Mesenteric fat pad (tissue), 1 donor: ENCODE measurements at regions not wholly inside any gene's neighbourhood (a gene's known extent, or its start where the extent isn't known, plus 50 kb on each side); places are given as distances from the start of the nearest gene placed in this dataset.
"Not testable (repeated sequence)": the region's sequence is repeated elsewhere in the genome, so short reads cannot be mapped to it uniquely, and the experiment has no call there.

Experiments
- DNase-seq: peaks from one replicate; pipeline ENCODE4 v3.0.0-alpha.2; 2020; ENCODE audit warnings: low spot score
- donor health status: DM: yes; HTN: yes; CAD: no.

- no peak for DNase-seq
Observed at GRCh38 chr6:68575765-68576439, 59.2 kb upstream of the ADGRB3 start.

DNA sequence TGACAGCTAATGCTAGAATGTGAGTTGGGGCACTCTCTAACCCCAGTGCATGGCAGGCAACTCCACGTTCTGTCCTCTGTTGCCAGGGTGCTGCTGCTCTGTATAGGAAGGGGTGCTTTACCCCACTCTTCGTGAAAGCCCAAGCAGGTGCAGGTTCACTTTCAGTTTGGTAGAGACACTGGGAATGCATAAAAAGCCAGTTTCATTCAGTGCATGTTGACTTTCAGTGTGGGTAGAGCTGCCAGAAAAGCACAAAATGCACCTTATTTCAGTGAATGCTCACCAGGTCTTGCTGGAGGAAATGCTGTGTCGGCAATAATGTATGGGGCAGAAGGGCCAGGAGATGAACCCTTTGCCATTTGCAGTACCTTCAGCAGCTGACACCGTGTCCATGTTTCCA is 62.1 kb upstream of the ADGRB3 start:
- DNase-seq: no peak

DNA sequence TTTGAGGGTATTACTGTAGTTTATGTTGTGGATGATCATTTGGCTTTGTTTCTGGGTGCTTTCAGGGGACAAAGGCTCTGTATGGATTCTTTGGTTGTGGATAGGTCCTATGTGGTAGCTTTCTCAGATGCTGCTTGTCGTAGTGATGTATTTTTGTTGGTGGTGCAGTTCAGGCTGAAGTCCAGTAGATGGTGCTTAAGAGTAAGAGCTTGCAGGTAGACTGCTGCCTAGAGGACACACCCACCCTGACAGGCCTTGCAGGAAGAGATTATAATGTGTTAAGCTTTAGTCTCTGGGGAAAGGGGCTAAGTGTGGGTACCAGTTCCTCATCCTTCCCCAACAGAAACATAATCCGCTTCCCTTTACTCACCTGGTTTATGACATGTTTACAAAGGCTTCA is 62.6 kb upstream of the ADGRB3 start:
- no peak for DNase-seq

- no peak for DNase-seq
Observed at GRCh38 chr6:68559716-68560115, 75.4 kb upstream of the ADGRB3 start.

- no peak for DNase-seq
Observed at GRCh38 chr6:68559070-68559469, 76.0 kb upstream of the ADGRB3 start.

DNA sequence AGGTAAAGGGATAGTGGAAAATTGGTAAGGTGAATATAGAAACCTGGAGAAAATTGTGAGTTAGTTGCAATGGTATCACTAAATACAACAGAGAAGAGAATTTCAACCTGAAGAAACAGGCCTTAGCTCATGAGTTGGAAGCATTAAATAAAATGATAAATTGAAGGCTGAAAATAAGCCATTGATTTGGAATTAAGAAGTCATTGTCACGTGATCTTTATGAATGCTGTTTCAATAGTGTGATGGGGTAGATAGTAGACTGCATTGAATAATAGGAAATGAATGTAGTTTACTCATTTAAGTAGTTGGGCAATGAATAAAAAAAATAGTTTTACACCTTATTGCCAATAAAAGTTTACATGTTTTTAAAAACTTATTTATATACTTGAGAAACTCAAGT is 88.5 kb upstream of the ADGRB3 start:
- no peak for DNase-seq

GRCh38 chr6:68544450-68544849 is 90.6 kb upstream of the ADGRB3 start:
- DNase-seq: no peak

DNA sequence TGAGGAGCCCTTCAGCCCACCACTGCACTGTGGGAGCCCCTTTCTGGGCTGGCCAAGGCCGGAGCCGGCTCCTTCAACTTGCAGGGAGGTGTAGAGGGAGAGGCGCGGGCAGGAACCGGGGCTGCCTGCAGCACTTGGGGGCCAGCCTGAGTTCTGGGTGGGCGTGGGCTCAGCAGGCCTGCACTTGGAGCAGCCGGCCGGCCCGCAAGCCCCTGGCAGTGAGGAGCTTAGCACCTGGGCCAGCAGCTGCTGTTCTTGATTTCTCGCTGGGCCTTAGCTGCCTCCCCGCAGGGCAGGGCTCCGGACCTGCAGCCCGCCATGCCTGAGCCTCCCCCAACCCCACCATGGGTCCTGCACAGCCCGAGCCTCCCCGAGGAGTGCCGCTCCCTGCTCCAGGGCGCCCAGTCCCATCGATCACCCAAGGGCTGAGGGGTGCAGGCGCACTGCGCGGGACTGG is 101.7 kb upstream of the ADGRB3 start:
- DNase-seq: peak; percentile 83

DNA sequence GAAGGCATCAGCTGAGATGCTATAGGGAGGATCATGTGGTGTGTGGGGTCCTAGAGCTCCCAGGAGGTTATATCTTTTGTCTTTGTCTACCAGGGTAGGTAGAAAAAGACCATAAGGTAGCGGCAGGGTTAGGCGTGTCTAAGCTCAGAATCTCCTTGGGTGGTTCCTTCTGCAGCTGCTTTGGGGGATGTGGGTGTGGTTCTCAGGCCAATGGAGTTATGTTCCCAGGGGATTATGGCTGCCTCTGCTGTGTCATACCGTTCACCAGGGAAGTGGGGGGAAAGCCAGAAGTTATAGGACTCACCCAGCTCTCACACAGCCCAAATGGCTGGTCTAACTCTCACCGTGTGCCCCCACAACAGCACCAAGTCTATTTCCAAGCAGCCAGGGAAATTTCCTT is 107.4 kb upstream of the ADGRB3 start:
- DNase-seq: peak; percentile 45

DNA sequence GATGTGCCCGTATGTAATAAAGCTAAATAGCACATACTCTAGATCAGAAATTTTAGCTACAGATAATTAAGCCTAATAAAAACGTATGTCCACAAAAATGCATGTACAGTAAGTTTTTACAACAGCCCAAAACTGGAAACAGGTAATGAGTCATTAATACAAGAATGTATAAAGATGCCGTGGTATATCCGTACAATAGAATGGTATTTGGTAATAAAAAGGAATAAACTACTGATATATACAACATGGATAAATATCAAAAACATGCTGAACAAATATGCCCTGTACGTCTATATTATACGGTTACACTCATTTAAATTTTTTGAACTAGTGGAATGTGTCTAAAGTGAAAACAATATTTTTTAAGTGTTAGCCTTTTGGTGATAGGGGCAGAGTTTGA is 128.2 kb upstream of the ADGRB3 start:
- DNase-seq: no peak

- no peak for DNase-seq
Observed at GRCh38 chr6:68502946-68503345, 132.1 kb upstream of the ADGRB3 start.

DNA sequence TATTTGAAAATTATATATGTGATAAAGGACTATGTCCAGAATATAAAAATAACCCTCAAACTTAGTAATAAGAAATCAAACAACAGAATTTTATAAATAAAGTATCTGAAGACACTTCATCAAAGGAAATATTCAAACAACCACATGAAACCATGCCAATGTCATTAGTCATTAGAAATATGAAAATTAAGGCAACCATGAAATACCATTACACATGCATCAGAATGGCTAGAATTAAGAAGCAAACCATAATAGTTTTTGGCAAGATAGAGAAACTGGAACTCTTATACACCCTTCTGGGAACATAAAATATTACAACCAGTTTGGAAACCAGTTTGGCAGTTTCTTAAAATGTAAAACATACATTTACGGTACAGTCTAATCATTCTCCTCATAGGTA is 137.2 kb upstream of the ADGRB3 start:
- no peak for DNase-seq

DNA sequence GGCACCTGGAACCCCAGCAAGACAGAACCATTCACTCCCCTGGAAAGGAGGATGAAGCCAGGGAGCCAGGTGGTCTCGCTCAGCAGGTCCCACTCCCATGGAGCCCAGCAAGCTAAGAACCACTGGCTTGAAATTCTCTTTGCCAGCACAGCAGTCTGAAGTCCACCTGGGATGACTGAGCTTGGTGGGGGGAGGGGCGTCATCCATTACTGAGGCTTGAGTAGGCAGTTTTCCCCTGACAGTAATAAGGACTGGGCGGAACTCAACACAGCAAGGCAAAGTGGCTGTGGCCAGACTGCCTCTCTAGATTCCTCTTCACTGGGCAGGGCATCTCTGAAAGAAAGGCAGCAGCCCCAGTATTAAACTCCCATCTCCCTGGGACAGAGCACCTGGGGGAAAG is 140.2 kb upstream of the ADGRB3 start:
- DNase-seq: not testable (repeated sequence)

DNA sequence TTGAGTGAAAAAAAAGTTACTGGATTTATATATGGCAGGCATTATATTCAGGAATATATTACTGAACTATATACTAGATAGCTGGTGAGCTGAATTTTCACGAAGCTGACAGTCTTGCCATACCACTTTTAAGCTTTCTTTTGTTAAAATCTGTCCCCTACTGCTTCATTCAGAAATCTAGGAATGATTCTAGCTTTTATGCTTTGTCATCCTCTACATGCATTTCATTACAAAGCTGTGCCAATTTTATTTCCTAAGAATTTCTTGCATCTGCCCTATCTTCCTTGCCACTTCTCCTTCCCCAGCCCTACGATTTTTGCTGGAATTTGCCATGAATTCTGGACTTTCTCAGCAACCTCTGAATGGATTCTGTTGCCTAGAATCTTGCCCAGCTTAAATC is 158.5 kb upstream of the ADGRB3 start:
- DNase-seq: no peak

DNA sequence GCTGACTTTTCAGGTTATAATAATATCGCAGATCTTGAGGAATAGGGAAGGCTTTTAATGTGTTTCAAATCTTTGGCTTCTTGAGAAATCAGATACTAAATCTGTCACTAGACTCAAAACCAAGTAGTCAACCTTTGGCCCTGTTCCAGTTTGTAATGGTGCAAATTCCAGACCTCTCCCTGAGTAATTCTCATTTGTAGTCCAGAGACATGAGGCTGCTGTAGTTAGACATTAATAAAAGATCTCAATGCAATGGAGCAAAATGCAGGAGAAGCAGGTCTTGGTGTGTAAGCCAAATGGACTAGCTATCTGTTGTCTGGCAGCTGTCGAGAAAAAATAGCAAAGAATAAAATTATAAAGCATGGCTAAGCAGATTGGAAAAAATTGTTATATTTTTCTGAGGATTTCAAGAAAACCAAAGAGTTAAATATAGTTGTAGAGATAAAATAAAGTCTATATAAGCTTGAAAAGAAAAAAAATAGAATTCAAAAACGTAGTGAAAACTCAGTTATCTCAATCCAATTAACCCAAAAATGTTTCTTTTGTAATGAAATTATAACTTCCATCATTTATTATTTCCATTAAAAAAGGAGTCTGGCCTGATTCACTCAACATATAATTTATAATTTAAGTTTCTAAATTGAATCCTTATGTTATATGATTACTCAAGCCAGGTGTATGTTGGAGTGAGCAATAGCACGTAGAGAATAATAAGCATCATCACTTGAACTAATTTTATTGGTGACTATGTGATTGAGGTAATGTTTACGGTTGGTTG is 161.5 kb upstream of the ADGRB3 start:
- DNase-seq: no peak

DNA sequence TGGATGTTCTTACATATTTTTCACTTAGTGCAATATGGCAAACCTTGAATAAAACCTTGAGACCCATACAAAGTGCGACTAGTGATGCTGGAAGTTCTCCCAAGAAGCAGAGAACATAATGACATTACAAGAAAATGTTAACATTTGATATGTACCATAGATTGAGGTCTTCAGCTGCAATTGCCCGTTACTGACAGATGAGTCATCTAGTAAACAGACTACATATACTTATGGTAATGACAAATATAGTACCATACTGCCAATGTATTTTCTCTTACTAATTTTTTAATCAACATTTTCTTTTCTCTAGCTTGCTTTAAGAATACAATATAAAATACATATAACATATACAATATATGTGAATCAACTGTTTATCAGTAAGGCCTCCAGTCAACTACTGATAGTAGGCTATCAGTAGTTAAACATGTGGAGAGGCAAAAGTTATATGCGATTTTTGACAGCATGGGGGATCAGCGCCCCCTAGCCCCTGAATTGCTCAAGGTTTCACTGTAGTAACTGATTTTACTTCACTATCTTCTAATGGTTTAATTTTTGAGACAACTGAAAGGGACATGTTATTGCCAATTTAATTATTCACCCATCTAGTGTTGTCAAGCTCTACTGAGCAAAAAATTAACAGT is 166.7 kb upstream of the ADGRB3 start:
- DNase-seq: no peak

DNA sequence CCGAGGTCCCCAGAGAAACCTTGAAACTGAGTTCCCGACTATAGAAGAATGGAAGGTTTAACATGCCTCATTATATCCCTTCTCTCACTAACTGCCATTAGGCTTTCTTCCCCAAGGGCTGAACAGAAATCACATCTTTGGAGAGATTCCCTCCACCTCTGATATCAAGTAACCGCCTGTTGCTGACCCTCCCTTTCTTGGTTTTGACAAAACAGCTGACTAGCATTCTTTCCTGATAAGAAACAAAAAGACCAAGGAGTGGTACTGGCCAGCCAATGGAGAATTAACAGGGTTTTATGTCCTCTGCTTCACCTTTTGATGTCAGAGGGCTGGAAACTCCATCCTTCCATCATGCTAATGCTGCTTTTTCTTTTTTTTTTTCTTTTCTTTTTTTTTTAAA is 176.6 kb upstream of the ADGRB3 start:
- no peak for DNase-seq

- no peak for DNase-seq
Observed at GRCh38 chr6:68447112-68447511, 188.0 kb upstream of the ADGRB3 start.

DNA sequence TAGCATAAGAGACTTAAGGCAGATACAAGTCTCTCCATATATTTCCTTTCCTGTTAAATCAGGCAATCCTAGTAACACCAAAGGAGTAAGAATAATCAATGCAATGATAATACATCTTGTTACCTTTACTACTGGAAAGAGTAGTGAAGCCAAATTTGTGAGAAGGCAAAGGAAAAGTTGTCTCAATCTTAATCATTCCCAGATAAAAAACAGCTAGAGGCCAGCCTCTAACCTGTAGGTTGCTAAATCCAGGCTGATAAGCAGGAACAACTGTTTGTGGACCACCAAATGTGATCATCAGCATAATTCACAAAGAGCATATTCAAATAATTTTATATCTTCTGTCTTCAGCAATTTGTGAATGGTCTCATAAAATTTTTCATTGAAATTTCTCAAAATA is 189.2 kb upstream of the ADGRB3 start:
- DNase-seq: no peak

DNA sequence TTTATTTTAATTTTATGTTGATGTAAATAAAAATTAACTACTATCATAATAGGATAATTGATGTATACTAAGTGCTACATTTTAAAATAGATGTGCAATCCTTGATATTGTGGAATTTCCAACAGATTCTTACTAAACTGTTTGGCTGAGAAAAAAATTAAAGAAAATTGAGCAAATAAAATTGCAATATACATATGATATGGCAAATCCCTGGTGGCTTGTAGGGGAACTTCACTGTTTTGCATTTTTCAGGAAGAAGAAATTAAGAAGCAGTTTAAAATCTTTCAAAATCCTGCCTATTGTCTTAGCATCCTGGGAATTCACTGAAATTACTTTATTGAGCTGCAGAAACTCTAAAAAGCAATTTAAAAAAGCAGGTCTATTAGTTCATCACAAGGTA is 191.4 kb upstream of the ADGRB3 start:
- DNase-seq: no peak

GRCh38 chr6:68427630-68428029 is 207.5 kb upstream of the ADGRB3 start:
- no peak for DNase-seq

DNA sequence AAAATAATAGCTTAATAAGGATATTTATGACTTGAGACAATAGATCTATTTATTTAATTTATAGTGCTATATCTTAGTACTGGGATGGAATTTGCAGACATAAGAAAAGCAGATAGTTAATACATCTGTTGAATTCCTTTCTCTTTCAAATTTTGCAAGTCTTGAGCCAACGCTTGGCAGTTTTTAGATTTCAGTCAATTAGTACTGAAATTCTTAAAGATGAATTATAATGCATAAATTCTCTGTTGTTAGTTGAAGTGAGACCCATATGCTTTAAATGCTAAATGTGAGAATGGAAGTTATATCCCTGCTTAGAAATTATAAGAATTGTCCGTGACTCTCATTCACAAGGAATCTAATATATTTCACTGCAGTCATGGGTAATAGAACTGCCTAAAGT is 225.1 kb upstream of the ADGRB3 start:
- no peak for DNase-seq

DNA sequence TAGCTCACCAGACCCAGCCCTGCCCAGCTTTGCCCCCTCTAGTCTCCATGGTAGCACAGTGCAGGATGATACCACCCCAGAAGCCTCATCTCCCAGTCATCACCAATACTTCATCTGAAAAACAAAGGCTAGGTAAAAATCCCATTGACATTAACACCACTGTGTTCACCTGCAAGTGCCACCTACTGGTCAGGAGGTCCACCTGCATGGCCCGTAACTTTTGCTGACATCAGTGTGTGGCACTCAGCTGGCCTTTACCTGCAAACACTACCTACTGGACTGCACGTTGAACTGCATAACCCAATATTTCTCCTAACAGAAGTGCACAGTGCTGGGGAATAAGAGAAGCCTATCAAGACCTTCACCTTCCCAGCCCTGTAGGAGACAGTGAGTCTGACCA is 234.7 kb upstream of the ADGRB3 start:
- DNase-seq: no peak
